Amygdala (tissue), 56 donors: ENCODE measurements at regions not wholly inside any gene's neighbourhood (a gene's known extent, or its start where the extent isn't known, plus 50 kb on each side); places are given as distances from the start of the nearest gene placed in this dataset.
A peak's percentile ranks its signal among the peaks of the same experiment; 100 is the strongest.
"Not testable (repeated sequence)": the region's sequence is repeated elsewhere in the genome, so short reads cannot be mapped to it uniquely, and the experiment has no call there.

Experiments
- DNase-seq, 56 donors: peaks; one replicate each; lab custom pipeline; 2025; lab: John Stamatoyannopoulos, UW

- DNase-seq = peak in 12 of 56 donors; percentile 2 to 41 (median 12)
Measured at GRCh38 chr1:206311611-206312273, 108.4 kb downstream of the SRGAP2 start.

GRCh38 chr1:206312274-206312665 is 108.9 kb downstream of the SRGAP2 start:
- not testable (repeated sequence) for DNase-seq

GRCh38 chr1:206314951-206315636 is 111.8 kb downstream of the SRGAP2 start:
- not testable (repeated sequence) for DNase-seq

GRCh38 chr1:206316901-206317300 is 113.6 kb downstream of the SRGAP2 start:
- DNase-seq = not testable (repeated sequence)

- not testable (repeated sequence) for DNase-seq
Measured at GRCh38 chr1:206317878-206318514, 114.7 kb downstream of the SRGAP2 start.

GRCh38 chr1:206320227-206320626 is 116.9 kb downstream of the SRGAP2 start:
- not testable (repeated sequence) for DNase-seq

- DNase-seq = not testable (repeated sequence)
Measured at GRCh38 chr1:206326159-206326939, 123.0 kb downstream of the SRGAP2 start.

GRCh38 chr1:206331597-206331996 is 128.3 kb downstream of the SRGAP2 start:
- not testable (repeated sequence) for DNase-seq

GRCh38 chr1:206333316-206333715 is 130.0 kb downstream of the SRGAP2 start:
- not testable (repeated sequence) for DNase-seq

GRCh38 chr1:206333897-206334296 is 130.6 kb downstream of the SRGAP2 start:
- not testable (repeated sequence) for DNase-seq

GRCh38 chr1:206334481-206334880 is 131.1 kb downstream of the SRGAP2 start:
- DNase-seq = not testable (repeated sequence)

- DNase-seq = not testable (repeated sequence)
Measured at GRCh38 chr1:206335162-206335561, 131.8 kb downstream of the SRGAP2 start.

GRCh38 chr1:206335875-206336846 is 132.8 kb downstream of the SRGAP2 start:
- DNase-seq = not testable (repeated sequence)

- not testable (repeated sequence) for DNase-seq
Measured at GRCh38 chr1:206337024-206337423, 133.3 kb upstream of the IKBKE start.

- DNase-seq = not testable (repeated sequence)
Measured at GRCh38 chr1:206350493-206351275, 119.6 kb upstream of the IKBKE start.

- DNase-seq = not testable (repeated sequence)
Measured at GRCh38 chr1:206351276-206352052, 118.8 kb upstream of the IKBKE start.

- DNase-seq = not testable (repeated sequence)
Measured at GRCh38 chr1:206356310-206356709, 114.0 kb upstream of the IKBKE start.

GRCh38 chr1:206357962-206358361 is 112.3 kb upstream of the IKBKE start:
- DNase-seq = not testable (repeated sequence)
